Esophagus muscularis mucosa (tissue), 4 donors: ENCODE measurements at regions not wholly inside any gene's neighbourhood (a gene's known extent, or its start where the extent isn't known, plus 50 kb on each side); places are given as distances from the start of the nearest gene placed in this dataset.
"Not testable (repeated sequence)": the region's sequence is repeated elsewhere in the genome, so short reads cannot be mapped to it uniquely, and the experiment has no call there.

Source experiments
- DNase-seq: peaks from one replicate; pipeline ENCODE4 v3.0.0-alpha.2; 2017; ENCODE audit errors: extremely low spot score
- H3K27ac ChIP-seq, 4 donors: fragments of 200-600 bp; sonication (generic); replicated peaks in 1 of 4; 1 replicate in 3 of 4; 2 replicates in 1 of 4; pipeline ENCODE4 v1.5.1; 2016 to 2019; ENCODE audit warnings: mild to moderate bottlenecking in 1 of 4
- H3K27me3 ChIP-seq, 4 donors: fragments of 200-600 bp; sonication (generic); one replicate each; pipeline versions ENCODE4 v1.5.1 to v1.6.0; 2016 to 2019
- H3K36me3 ChIP-seq, 4 donors: fragments of 200-600 bp; sonication (generic); one replicate each; pipeline ENCODE4 v1.5.1; 2016 to 2019
- H3K4me1 ChIP-seq, 4 donors: fragments of 200-600 bp; sonication (generic); one replicate each; pipeline ENCODE4 v1.5.1; 2016 to 2019
- H3K4me3 ChIP-seq, 4 donors: fragments of 200-600 bp; sonication (generic); 1 replicate in 2 of 4; 2 replicates in 2 of 4; pipeline ENCODE4 v1.5.1; 2016 to 2019; ENCODE audit warnings: mild to moderate bottlenecking in 4 of 4, moderate library complexity in 1 of 4
- H3K9me3 ChIP-seq, 4 donors: fragments of 200-600 bp; sonication (generic); 1 replicate in 3 of 4; 2 replicates in 1 of 4; pipeline ENCODE4 v1.5.1; 2016 to 2019
- POLR2AphosphoS5 ChIP-seq, 2 donors: sonication (generic); formaldehyde crosslinking; IDR thresholded peaks; one replicate each; pipeline ENCODE4 v1.6.1; 2017; ENCODE audit warnings: antibody characterized with exemption in 2 of 2
- WGBS: methylation state at CpG from one replicate; pipeline ENCODE4 v1.1.5; 2018; 5-methylcytosine and 5-hydroxymethylcytosine counted together
- intact Hi-C: fragments of 100-400 bp; cut with DNase I; formaldehyde crosslinking; loops from one replicate; pipeline ENCODE4 v1.15.1; 2023

DNA sequence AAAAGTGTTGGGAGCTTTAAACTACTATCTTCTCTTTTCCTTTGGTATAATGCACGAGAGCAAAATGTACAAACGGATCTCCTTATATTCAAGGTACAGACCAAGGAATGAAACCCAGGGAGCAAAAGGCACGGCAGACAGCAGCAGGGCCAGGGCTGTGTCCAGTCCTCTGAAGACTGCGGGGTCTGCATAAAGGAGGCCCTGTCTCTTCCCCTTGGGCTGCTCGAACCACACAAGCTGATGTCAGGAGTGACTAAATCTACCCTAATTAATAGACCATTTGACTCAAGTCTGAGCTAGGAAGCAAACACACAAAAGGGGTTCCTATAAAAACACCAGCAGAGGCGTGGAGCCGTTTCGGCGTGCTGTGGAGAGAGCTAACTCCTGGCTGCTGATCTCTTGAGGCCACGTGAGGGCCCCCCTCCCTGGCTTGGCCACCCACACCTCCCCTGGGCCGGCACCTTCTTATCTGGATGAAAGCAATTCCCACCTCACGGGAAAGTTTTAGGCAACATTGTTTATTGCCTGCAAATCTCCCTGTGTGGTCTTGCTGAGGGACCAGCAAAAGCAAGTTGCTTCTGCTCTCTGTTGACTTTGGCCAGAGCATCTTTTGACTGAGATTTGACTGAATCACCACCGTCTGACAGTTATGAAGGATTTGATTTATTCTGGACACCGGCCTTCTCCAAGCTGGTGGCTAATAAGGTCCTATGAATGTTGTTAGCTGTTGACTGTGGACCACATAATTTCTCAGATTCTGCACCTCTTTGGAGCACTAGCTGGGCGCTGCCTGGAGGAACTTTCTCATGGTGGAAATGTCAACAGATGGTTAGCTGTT is 183.5 kb downstream of the LMLN start:
- H3K36me3 ChIP-seq, H3K9me3 ChIP-seq, H3K27me3 ChIP-seq, H3K27ac ChIP-seq, H3K4me3 ChIP-seq, intact Hi-C loops: not testable (repeated sequence)
- H3K4me1 ChIP-seq: peaks cover 0 to 26% (median 4%) of the 10 kb centered on the region in 4 donors
- 80% methylated on average over 2 of the region's 15 CpGs for WGBS
- peak; percentile 53 for DNase-seq

GRCh38 chr3:198145231-198145784 is 185.3 kb downstream of the LMLN start:
- 23% methylated on average over 2 of the region's 8 CpGs for WGBS
- intact Hi-C loops, H3K27me3 ChIP-seq, H3K36me3 ChIP-seq, H3K4me3 ChIP-seq, H3K9me3 ChIP-seq: not testable (repeated sequence)
- DNase-seq: peak; percentile 93
- H3K27ac ChIP-seq: peak overlapping the region in 1 of 4 donors; percentile 19
- peaks cover 0 to 26% (median 4%) of the 10 kb centered on the region in 4 donors for H3K4me1 ChIP-seq
- TF ChIP-seq POLR2AphosphoS5 (IDR thresholded peaks at IDR 0.05): peak in 1 of 2 donors; percentile 9

GRCh38 chr3:198146070-198146469 is 186.1 kb downstream of the LMLN start:
- WGBS: no CpG with 5 or more reads among the region's 5 CpGs
- H3K27me3 ChIP-seq, H3K4me3 ChIP-seq, H3K9me3 ChIP-seq, H3K36me3 ChIP-seq, intact Hi-C loops, DNase-seq: not testable (repeated sequence)
- peak overlapping the region in 1 of 4 donors; percentile 34 for H3K27ac ChIP-seq
- peaks cover 0 to 26% (median 4%) of the 10 kb centered on the region in 4 donors for H3K4me1 ChIP-seq

- Histone ChIP-seq H3K4me1 (peaks cover 0 to 26% (median 4%) of the 10 kb centered on the region in 4 donors), H3K27ac (peak overlapping the region in 1 of 4 donors; percentile 34)
- DNase-seq, H3K36me3 ChIP-seq, intact Hi-C loops, H3K27me3 ChIP-seq, H3K4me3 ChIP-seq, H3K9me3 ChIP-seq: not testable (repeated sequence)
- WGBS: 66% methylated on average over 8 of the region's 9 CpGs
These were observed 186.6 kb downstream of the LMLN start for GRCh38 chr3:198146559-198147164.

- intact Hi-C loops, H3K27ac ChIP-seq, H3K27me3 ChIP-seq, H3K36me3 ChIP-seq, H3K4me3 ChIP-seq, H3K9me3 ChIP-seq, DNase-seq: not testable (repeated sequence)
- H3K4me1 ChIP-seq: peaks cover 0 to 26% (median 4%) of the 10 kb centered on the region in 4 donors
- WGBS: no CpG with 5 or more reads among the region's 3 CpGs
These were observed 187.2 kb downstream of the LMLN start for GRCh38 chr3:198147213-198147612.

DNA sequence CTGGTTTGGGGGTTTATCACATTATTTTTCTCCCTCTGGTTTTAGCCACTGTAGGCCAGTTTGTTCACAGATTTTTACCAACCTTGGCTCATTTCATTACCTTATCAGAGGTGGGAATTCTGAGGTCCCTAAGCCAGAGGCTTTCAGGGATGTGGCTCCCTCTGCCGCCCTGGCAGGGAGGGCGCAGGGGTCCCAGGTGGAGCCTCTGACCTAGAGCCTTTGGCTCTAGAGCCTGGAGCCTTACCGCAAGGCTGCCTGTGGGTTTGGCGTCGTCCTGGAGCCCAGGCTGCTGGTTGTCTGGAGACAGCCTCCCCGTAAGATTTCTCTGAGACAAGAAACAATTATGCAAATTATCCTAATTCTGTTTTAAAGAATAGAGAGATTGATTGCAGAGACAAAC is 188.0 kb downstream of the LMLN start:
- H3K9me3 ChIP-seq, intact Hi-C loops, H3K4me3 ChIP-seq, H3K27me3 ChIP-seq, H3K27ac ChIP-seq, H3K36me3 ChIP-seq, DNase-seq: not testable (repeated sequence)
- WGBS: 87% methylated on average over 3 of the region's 6 CpGs
- H3K4me1 ChIP-seq: peaks cover 0 to 26% (median 4%) of the 10 kb centered on the region in 4 donors

GRCh38 chr3:198149904-198150303 is 189.9 kb downstream of the LMLN start:
- H3K4me3 ChIP-seq, intact Hi-C loops, H3K27ac ChIP-seq, H3K9me3 ChIP-seq, H3K27me3 ChIP-seq, DNase-seq, H3K36me3 ChIP-seq: not testable (repeated sequence)
- WGBS: 59% methylated on average over 3 of the region's 5 CpGs
- peaks cover 0 to 26% (median 4%) of the 10 kb centered on the region in 4 donors for H3K4me1 ChIP-seq

DNA sequence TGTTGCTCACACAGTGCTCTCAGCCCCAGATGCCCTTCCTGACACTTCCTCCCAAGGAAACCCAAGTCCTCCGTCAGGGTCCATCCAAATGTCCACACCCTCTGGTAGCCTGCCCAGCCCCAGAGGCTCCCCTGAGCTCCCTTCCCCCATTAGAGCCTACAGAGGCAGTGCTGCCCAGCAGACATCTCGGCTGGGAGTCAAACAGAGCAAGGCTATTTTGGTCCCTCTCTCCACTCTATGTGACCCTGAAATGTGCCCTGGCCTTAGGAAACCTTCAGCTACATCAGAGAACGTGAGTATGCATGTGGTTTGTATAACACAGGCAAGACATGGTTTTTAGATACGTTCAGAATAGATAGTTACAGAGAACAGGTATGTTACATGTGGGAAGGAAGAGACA is 191.8 kb downstream of the LMLN start:
- 17% methylated on average over 1 of the region's 4 CpGs for WGBS
- intact Hi-C loops, H3K9me3 ChIP-seq, H3K36me3 ChIP-seq, DNase-seq, H3K27ac ChIP-seq, H3K4me3 ChIP-seq, H3K27me3 ChIP-seq: not testable (repeated sequence)
- H3K4me1 ChIP-seq: peaks cover 0 to 10% (median 0%) of the 10 kb centered on the region in 4 donors

DNA sequence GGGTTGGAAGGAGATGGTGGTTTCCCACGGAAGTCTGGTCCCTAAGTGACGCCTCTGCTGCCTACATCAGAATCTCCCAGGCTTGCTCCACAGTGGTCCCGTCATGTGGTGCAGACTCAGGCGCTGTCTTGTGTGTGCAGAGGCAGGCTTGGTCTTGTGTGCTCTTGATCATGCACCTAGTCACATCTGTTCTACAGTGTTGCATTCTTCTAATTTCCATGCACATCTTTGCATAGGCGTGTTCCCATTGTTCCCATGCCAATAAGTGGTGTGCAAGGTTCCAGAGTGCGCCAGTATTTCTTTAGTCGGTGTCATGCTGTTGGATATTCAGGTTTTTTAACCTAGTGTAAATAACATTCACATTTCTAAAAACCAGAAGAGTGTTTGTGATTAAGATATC is 195.8 kb downstream of the LMLN start:
- H3K9me3 ChIP-seq, H3K4me3 ChIP-seq, H3K4me1 ChIP-seq, H3K27me3 ChIP-seq, DNase-seq, intact Hi-C loops, H3K36me3 ChIP-seq, H3K27ac ChIP-seq: not testable (repeated sequence)
- WGBS: no CpG with 5 or more reads among the region's 7 CpGs

DNA sequence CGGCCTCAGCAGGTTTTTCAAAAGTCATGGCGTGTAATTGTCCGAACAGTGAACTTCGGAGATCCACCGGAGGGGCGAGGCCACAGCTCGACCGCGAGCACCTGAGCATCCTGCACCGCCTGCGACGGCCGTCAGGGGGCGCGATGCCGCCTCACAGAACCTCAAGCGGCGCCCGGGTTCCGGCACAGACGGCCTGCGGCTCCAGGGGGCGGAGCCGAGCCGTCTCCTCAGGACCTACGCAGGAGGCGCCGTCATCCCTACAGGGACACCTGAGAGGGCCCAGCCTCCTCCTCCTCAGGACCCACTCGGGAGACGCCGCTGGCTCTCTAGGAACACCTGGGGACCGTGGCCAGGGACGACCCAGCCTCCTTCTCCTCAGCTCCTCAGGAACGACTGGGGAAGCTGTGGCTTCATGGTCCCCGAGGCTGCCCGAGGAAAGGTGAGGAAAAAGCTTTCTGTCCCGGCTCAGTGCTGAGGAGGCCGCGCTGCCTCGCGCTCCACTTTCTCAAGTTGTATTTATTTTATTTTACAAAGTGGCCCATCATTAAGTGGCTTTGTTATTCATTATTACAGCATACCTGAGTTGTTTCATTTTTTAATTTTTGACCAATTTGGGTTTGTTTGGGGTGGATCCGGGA is 197.3 kb downstream of the LMLN start:
- H3K4me1 ChIP-seq, H3K27ac ChIP-seq, H3K36me3 ChIP-seq, H3K4me3 ChIP-seq, DNase-seq, H3K9me3 ChIP-seq, intact Hi-C loops, H3K27me3 ChIP-seq: not testable (repeated sequence)
- no CpG with 5 or more reads among the region's 42 CpGs for WGBS

DNA sequence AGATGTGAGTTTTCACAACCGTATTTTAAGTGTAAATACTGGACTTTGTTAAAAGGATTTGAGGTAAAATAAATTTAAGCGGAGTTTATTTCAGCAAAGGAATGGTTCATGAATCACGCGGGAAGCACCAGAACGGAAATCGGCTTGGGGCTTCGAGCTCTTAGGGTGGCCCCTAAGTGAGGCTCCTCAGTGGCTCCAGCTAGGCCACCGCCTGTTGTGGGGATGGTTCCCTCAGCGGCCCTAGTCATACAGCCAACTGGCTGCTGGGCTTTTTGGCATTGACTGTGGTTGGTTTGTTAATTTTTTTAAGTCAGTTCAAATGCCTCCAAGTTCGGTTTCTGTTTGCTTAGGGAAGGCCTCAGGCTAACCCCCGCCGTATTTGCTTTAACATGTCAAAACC is 198.0 kb downstream of the LMLN start:
- H3K36me3 ChIP-seq, intact Hi-C loops, H3K4me1 ChIP-seq, H3K4me3 ChIP-seq, DNase-seq, H3K27ac ChIP-seq, H3K27me3 ChIP-seq, H3K9me3 ChIP-seq: not testable (repeated sequence)
- WGBS: 83% methylated on average over 9 of the region's 12 CpGs
